Smooth muscle cell (in vitro differentiated cells): ENCODE measurements at regions not wholly inside any gene's neighbourhood (a gene's known extent, or its start where the extent isn't known, plus 50 kb on each side); places are given as distances from the start of the nearest gene placed in this dataset.
A peak's percentile ranks its signal among the peaks of the same experiment; 100 is the strongest.
"Not testable (repeated sequence)": the region's sequence is repeated elsewhere in the genome, so short reads cannot be mapped to it uniquely, and the experiment has no call there.

Experiments used
- DNase-seq: peaks from one replicate; lab custom pipeline; 2025; ENCODE audit not compliant: unreplicated experiment; lab: John Stamatoyannopoulos, UW
- H2AFZ ChIP-seq: fragments of 200-600 bp; sonication (generic); 2 replicates; pipeline ENCODE4 v1.6.0; 2016; ENCODE audit warnings: antibody characterized with exemption, low read depth, mild to moderate bottlenecking
- H3F3A ChIP-seq: fragments of 200-600 bp; sonication (generic); 2 replicates; pipeline ENCODE4 v1.6.0; 2017; ENCODE audit warnings: antibody characterized with exemption, low read depth
- H3K27ac ChIP-seq: fragments of 200-600 bp; sonication (generic); 2 replicates; pipeline ENCODE4 v1.5.1; 2016; ENCODE audit warnings: low read depth, mild to moderate bottlenecking
- H3K27me3 ChIP-seq: fragments of 200-600 bp; sonication (generic); 2 replicates; pipeline ENCODE4 v1.6.1; 2016; ENCODE audit warnings: low read depth, mild to moderate bottlenecking
- H3K36me3 ChIP-seq: fragments of 200-600 bp; sonication (generic); 2 replicates; pipeline ENCODE4 v1.5.1; 2016; ENCODE audit warnings: low read depth
- H3K4me1 ChIP-seq: fragments of 200-600 bp; sonication (generic); 2 replicates; pipeline ENCODE4 v1.5.1; 2016; ENCODE audit warnings: low read depth
- H3K4me2 ChIP-seq: fragments of 200-600 bp; sonication (generic); 2 replicates; pipeline ENCODE4 v1.6.0; 2016; ENCODE audit warnings: mild to moderate bottlenecking
- H3K4me3 ChIP-seq: fragments of 200-600 bp; sonication (generic); 2 replicates; pipeline ENCODE4 v1.5.1; 2016; ENCODE audit warnings: mild to moderate bottlenecking
- H3K79me2 ChIP-seq: fragments of 200-600 bp; sonication (generic); 2 replicates; pipeline ENCODE4 v1.6.0; 2016; ENCODE audit warnings: low read depth, mild to moderate bottlenecking
- H3K9ac ChIP-seq: fragments of 200-600 bp; sonication (generic); 2 replicates; pipeline ENCODE4 v1.6.0; 2016; ENCODE audit warnings: low read depth
- H3K9me3 ChIP-seq: fragments of 200-600 bp; sonication (generic); replicated peaks from 2 replicates; pipeline ENCODE4 v1.5.1; 2016; ENCODE audit warnings: low read depth
- H4K20me1 ChIP-seq: fragments of 200-600 bp; sonication (generic); 2 replicates; pipeline ENCODE4 v1.6.0; 2016; ENCODE audit warnings: low read depth
- WGBS: methylation state at CpG from one replicate; pipeline ENCODE4 v1.1.7; 2016; ENCODE audit warnings: low lambda C conversion rate; 5-methylcytosine and 5-hydroxymethylcytosine counted together
- TF ChIP-seq, protein P1 (sequence below): fragments of 200-600 bp; sonication (generic); IDR thresholded peaks from 2 replicates; pipeline ENCODE4 v1.5.1; 2017; ENCODE audit warnings: borderline replicate concordance, mild to moderate bottlenecking, antibody characterized with exemption; ENCODE audit not compliant: insufficient read depth, poor library complexity, severe bottlenecking

DNA sequence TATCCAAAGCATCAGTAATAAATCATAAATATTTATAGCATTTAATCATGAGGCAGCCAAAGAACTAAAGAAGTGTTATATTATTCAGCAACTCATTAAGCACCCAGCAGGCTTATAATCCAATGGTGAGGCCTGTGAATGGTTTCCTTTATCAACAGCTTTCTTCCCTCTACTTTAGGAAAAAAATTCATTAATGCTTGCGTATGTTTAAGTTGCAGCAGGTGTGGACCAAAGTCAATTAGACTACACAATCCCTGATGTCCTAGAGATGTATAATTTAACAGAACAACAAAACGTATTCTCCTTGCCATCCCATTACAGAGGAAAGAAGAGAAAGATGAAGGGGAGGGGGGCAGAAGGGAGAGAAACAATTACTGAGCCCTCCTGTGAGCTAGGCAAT is 87.7 kb upstream of the MAGI3 start:
- Histone ChIP-seq H3K79me2 (no peaks in the 10 kb centered on the region), H3K4me1 (peaks cover 17% of the 10 kb centered on the region), H4K20me1 (no peaks in the 10 kb centered on the region), H3K4me3 (no peak overlapping the region), H3K4me2 (no peak overlapping the region), H3K36me3 (no peaks in the 10 kb centered on the region), H3K27ac (no peak overlapping the region), H3F3A (no peaks in the 10 kb centered on the region), H3K9ac (no peak overlapping the region), H3K9me3 (no peaks in the 10 kb centered on the region), H3K27me3 (no peaks in the 10 kb centered on the region), H2AFZ (no peak overlapping the region)
- TF ChIP-seq, protein P1, sequence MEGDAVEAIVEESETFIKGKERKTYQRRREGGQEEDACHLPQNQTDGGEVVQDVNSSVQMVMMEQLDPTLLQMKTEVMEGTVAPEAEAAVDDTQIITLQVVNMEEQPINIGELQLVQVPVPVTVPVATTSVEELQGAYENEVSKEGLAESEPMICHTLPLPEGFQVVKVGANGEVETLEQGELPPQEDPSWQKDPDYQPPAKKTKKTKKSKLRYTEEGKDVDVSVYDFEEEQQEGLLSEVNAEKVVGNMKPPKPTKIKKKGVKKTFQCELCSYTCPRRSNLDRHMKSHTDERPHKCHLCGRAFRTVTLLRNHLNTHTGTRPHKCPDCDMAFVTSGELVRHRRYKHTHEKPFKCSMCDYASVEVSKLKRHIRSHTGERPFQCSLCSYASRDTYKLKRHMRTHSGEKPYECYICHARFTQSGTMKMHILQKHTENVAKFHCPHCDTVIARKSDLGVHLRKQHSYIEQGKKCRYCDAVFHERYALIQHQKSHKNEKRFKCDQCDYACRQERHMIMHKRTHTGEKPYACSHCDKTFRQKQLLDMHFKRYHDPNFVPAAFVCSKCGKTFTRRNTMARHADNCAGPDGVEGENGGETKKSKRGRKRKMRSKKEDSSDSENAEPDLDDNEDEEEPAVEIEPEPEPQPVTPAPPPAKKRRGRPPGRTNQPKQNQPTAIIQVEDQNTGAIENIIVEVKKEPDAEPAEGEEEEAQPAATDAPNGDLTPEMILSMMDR = no peak
- 68% methylated on average over 2 of the region's 2 CpGs for WGBS
- DNase-seq = no peak

DNA sequence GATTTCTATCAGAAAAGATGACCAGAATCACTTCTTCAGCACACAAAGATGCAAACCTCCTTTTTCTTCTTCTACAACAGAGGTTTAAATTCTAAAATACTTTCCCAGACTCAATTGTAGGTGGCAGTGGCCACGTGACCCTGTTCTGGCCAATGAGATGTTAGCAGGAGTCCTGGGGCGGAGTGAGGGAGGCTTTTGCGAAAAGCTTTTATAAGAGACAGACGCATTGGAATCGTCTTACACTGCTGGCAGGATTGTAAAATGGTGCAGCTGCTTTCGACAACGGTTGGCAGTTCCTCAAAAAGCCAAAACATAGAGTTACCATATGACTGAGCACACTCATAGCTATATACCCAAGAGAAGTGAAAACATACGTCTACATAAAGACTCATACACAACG is 87.0 kb upstream of the MAGI3 start:
- WGBS = 88% methylated on average over 9 of the region's 9 CpGs
- TF ChIP-seq, protein P1 = no peak
- Histone ChIP-seq H3K9ac (no peak overlapping the region), H3F3A (peaks cover 4% of the 10 kb centered on the region), H4K20me1 (no peaks in the 10 kb centered on the region), H3K27me3 (no peaks in the 10 kb centered on the region), H3K27ac (no peak overlapping the region), H3K4me3 (no peak overlapping the region), H3K36me3 (no peaks in the 10 kb centered on the region), H3K79me2 (no peaks in the 10 kb centered on the region), H3K4me1 (peaks cover 17% of the 10 kb centered on the region), H2AFZ (no peak overlapping the region), H3K9me3 (no peaks in the 10 kb centered on the region), H3K4me2 (no peak overlapping the region)
- DNase-seq = no peak

DNA sequence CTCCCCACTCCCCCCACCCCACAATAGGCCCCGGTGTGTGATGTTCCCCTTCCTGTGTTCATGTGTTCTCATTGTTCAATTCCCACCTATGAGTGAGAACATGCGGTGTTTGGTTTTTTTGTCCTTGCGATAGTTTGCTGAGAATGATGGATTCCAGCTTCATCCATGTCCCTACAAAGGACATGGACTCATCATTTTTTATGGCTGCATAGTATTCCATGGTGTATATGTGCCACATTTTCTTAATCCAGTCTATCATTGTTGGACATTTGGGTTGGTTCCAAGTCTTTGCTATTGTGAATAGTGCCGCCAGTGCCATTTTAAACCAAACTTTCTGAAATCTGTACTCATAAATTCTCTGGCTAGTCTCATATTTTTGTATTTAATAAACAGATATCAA is 85.3 kb upstream of the MAGI3 start:
- 100% methylated on average over 4 of the region's 4 CpGs for WGBS

DNA sequence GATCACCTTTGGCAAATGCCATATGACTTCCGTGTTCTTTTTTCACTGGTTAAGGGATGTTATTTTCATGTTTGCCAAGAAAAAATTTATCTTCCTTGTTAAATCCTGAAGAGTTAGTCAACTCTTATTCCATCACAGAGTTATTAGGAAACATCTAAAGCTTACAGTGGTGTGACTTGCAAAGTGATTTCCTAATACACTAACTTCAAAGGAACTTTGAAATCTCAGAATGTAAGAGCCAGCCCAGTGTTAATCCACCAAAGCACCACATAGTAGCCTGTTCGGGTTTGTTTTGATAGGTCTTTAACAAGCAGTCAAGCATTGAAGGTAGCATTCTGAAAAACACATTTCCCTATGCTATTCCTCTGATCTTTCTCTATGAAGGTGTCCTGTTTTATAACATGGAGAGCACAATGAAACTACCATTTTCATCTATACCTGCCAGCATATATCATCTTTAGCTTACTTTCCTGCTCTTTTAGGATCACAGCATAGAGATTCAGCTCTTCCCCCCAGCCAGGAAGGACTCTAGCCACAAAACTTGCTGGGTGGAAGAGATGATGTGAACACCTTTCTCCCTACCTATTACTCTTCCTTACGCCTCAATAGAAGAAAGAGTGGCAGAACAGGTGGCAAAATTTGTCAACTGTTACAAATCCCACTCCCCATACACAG is 82.4 kb upstream of the MAGI3 start:
- no peak for DNase-seq
- WGBS = 29% methylated on average over 3 of the region's 3 CpGs
- H3K4me2 ChIP-seq = peak overlapping the region; percentile 70

More for the DNA sequence above, 85.3 kb upstream of the MAGI3 start:
- not testable (repeated sequence) for H3K79me2 ChIP-seq, H3K4me3 ChIP-seq, H3K9ac ChIP-seq, H2AFZ ChIP-seq, H3K4me2 ChIP-seq, H3K27ac ChIP-seq, DNase-seq, H4K20me1 ChIP-seq, H3F3A ChIP-seq, H3K36me3 ChIP-seq, H3K27me3 ChIP-seq, H3K9me3 ChIP-seq
- H3K4me1 ChIP-seq = peaks cover 13% of the 10 kb centered on the region

DNA sequence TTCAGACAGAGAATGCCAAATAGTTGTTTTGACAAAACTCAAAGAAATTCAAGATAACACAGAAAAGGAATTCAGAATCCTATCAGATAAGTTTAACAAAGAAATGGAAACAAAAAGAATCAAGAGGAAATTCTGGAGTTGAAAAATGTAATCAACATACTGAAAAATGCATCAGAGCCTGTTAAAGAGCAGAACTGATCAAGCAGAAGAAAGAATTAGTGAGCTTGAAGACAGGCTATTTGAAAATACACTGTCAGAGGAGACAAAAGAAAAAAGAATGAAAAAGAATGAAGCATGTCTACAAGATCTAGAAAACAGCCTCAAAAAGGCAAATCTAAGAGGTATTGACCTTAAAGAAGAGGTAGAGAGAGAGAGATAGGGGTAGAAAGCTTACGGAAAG is 77.7 kb upstream of the MAGI3 start:
- not testable (repeated sequence) for H3K4me2 ChIP-seq, H3K36me3 ChIP-seq, H3K9ac ChIP-seq, H3F3A ChIP-seq, H3K79me2 ChIP-seq, H2AFZ ChIP-seq, H3K9me3 ChIP-seq, H3K4me3 ChIP-seq, H3K4me1 ChIP-seq, H3K27ac ChIP-seq, H4K20me1 ChIP-seq, H3K27me3 ChIP-seq, DNase-seq
- WGBS = 96% methylated on average over 1 of the region's 1 CpG

More for the DNA sequence above, 82.4 kb upstream of the MAGI3 start:
- Histone ChIP-seq H3K27ac (peak overlapping the region; percentile 67), H3K4me1 (peaks cover 10% of the 10 kb centered on the region), H3K9ac (peak overlapping the region; percentile 17), H3K79me2 (no peaks in the 10 kb centered on the region), H3K27me3 (no peaks in the 10 kb centered on the region), H3K36me3 (no peaks in the 10 kb centered on the region), H3K9me3 (no peaks in the 10 kb centered on the region), H3F3A (peaks cover 4% of the 10 kb centered on the region), H2AFZ (no peak overlapping the region), H3K4me3 (no peak overlapping the region), H4K20me1 (no peaks in the 10 kb centered on the region)
- TF ChIP-seq, protein P1 = no peak
